ENCODE measurements at regions not wholly inside any gene's neighbourhood (a gene's known extent, or its start where the extent isn't known, plus 50 kb on each side); places are given as distances from the start of the nearest gene placed in this dataset.

DNA sequence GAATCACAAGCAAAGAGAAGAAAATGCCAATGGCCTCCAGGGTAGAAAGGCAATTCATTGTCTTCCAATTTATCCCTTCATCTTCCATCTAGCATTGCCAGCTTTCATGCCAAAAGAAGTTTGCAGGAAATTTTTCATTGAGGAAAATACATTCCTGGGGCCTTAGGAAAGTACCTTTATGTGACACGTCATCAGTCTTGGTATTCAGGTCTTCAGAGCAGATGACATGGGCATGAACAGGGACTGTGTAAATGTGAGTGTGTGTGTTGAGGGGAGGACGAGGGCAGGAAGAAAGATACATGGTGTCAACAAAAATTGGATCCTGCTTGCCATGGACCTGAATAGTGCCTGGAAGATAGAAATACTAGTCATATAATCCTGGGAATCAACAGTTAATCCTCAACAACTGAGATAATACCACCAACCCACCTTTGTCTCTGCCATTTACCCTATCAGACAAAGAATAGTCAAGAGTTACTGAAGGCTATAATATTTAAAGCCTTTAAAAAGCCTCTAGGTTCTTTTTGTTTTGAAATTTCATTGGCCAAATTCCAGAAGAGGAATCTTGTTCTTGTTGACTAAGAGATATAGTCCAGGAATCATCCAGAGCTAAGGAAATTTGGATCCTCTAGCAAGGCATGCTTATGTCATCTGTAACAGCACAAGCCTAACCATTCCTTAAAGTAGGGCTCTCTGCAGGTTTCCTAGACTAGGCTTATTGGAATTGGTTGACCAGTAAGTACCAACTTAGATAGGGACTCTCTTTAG is 405.8 kb upstream of the SASH1 start:
- H3K36me3 ChIP-seq (ENCODE audit: control insufficient read depth, insufficient read depth, low read length) = no peaks in the 10 kb centered on the region
- no peaks in the 10 kb centered on the region for H3K27me3 ChIP-seq (ENCODE audit: control insufficient read depth, insufficient read depth, low read length)
- H3K27ac ChIP-seq (ENCODE audit: low read depth, low read length) = no peak overlapping the region
- no peak overlapping the region for H3K4me3 ChIP-seq (ENCODE audit: low read depth, low read length)
- H3K9me3 ChIP-seq (ENCODE audit: control insufficient read depth, insufficient read depth, low read length) = no peaks in the 10 kb centered on the region
- H3K4me1 ChIP-seq (ENCODE audit: control insufficient read depth, insufficient read depth, low read length) = peaks cover 6% of the 10 kb centered on the region; the same call in 1 of the 2 replicates
- no peak overlapping the region for H3K9ac ChIP-seq (ENCODE audit: low read depth, low read length)

GRCh38 chr6:147941143-147941542 is 401.5 kb upstream of the SASH1 start:
- H3K4me1 ChIP-seq (ENCODE audit: control insufficient read depth, insufficient read depth, low read length) = peaks cover 6% of the 10 kb centered on the region; the same call in 1 of the 2 replicates
- peaks cover 29% of the 10 kb centered on the region for H3K9me3 ChIP-seq (ENCODE audit: control insufficient read depth, insufficient read depth, low read length)
- no peaks in the 10 kb centered on the region for H3K27me3 ChIP-seq (ENCODE audit: control insufficient read depth, insufficient read depth, low read length)
- H3K9ac ChIP-seq (ENCODE audit: low read depth, low read length) = no peak overlapping the region
- H3K36me3 ChIP-seq (ENCODE audit: control insufficient read depth, insufficient read depth, low read length) = no peaks in the 10 kb centered on the region
- H3K4me3 ChIP-seq (ENCODE audit: low read depth, low read length) = no peak overlapping the region
- no peak overlapping the region for H3K27ac ChIP-seq (ENCODE audit: low read depth, low read length)

- Histone ChIP-seq H3K4me3 (ENCODE audit: low read depth, low read length) (no peak overlapping the region), H3K4me1 (ENCODE audit: control insufficient read depth, insufficient read depth, low read length) (peaks cover 6% of the 10 kb centered on the region; the same call in 1 of the 2 replicates), H3K27ac (ENCODE audit: low read depth, low read length) (no peak overlapping the region), H3K36me3 (ENCODE audit: control insufficient read depth, insufficient read depth, low read length) (no peaks in the 10 kb centered on the region), H3K9me3 (ENCODE audit: control insufficient read depth, insufficient read depth, low read length) (peaks cover 33% of the 10 kb centered on the region), H3K9ac (ENCODE audit: low read depth, low read length) (no peak overlapping the region), H3K27me3 (ENCODE audit: control insufficient read depth, insufficient read depth, low read length) (no peaks in the 10 kb centered on the region)
Observed at GRCh38 chr6:147942363-147942762, 400.3 kb upstream of the SASH1 start.

GRCh38 chr6:147944122-147944521 is 398.5 kb upstream of the SASH1 start:
- H3K9me3 ChIP-seq (ENCODE audit: control insufficient read depth, insufficient read depth, low read length) = peaks cover 33% of the 10 kb centered on the region
- H3K36me3 ChIP-seq (ENCODE audit: control insufficient read depth, insufficient read depth, low read length) = no peaks in the 10 kb centered on the region
- H3K27me3 ChIP-seq (ENCODE audit: control insufficient read depth, insufficient read depth, low read length) = no peaks in the 10 kb centered on the region
- peaks cover 6% of the 10 kb centered on the region; the same call in 1 of the 2 replicates for H3K4me1 ChIP-seq (ENCODE audit: control insufficient read depth, insufficient read depth, low read length)
- H3K27ac ChIP-seq (ENCODE audit: low read depth, low read length) = no peak overlapping the region
- no peak overlapping the region for H3K9ac ChIP-seq (ENCODE audit: low read depth, low read length)
- H3K4me3 ChIP-seq (ENCODE audit: low read depth, low read length) = no peak overlapping the region

GRCh38 chr6:147947521-147947920 is 395.1 kb upstream of the SASH1 start:
- H3K27me3 ChIP-seq (ENCODE audit: control insufficient read depth, insufficient read depth, low read length) = no peaks in the 10 kb centered on the region
- no peaks in the 10 kb centered on the region for H3K36me3 ChIP-seq (ENCODE audit: control insufficient read depth, insufficient read depth, low read length)
- peaks cover 33% of the 10 kb centered on the region for H3K9me3 ChIP-seq (ENCODE audit: control insufficient read depth, insufficient read depth, low read length)
- no peak overlapping the region for H3K27ac ChIP-seq (ENCODE audit: low read depth, low read length)
- H3K9ac ChIP-seq (ENCODE audit: low read depth, low read length) = no peak overlapping the region
- H3K4me1 ChIP-seq (ENCODE audit: control insufficient read depth, insufficient read depth, low read length) = no peaks in the 10 kb centered on the region
- H3K4me3 ChIP-seq (ENCODE audit: low read depth, low read length) = no peak overlapping the region

GRCh38 chr6:147949981-147950622 is 392.5 kb upstream of the SASH1 start:
- Histone ChIP-seq H3K27me3 (ENCODE audit: control insufficient read depth, insufficient read depth, low read length) (no peaks in the 10 kb centered on the region), H3K36me3 (ENCODE audit: control insufficient read depth, insufficient read depth, low read length) (no peaks in the 10 kb centered on the region), H3K27ac (ENCODE audit: low read depth, low read length) (no peak overlapping the region), H3K4me1 (ENCODE audit: control insufficient read depth, insufficient read depth, low read length) (no peaks in the 10 kb centered on the region), H3K9ac (ENCODE audit: low read depth, low read length) (no peak overlapping the region), H3K9me3 (ENCODE audit: control insufficient read depth, insufficient read depth, low read length) (peaks cover 13% of the 10 kb centered on the region), H3K4me3 (ENCODE audit: low read depth, low read length) (no peak overlapping the region)

- H3K4me3 ChIP-seq (ENCODE audit: low read depth, low read length) = no peak overlapping the region
- no peaks in the 10 kb centered on the region for H3K4me1 ChIP-seq (ENCODE audit: control insufficient read depth, insufficient read depth, low read length)
- H3K27ac ChIP-seq (ENCODE audit: low read depth, low read length) = no peak overlapping the region
Observed at GRCh38 chr6:147950623-147950987, 392.0 kb upstream of the SASH1 start.

GRCh38 chr6:147951726-147952125 is 390.9 kb upstream of the SASH1 start:
- Histone ChIP-seq H3K4me3 (ENCODE audit: low read depth, low read length) (no peak overlapping the region), H3K36me3 (ENCODE audit: control insufficient read depth, insufficient read depth, low read length) (no peaks in the 10 kb centered on the region), H3K4me1 (ENCODE audit: control insufficient read depth, insufficient read depth, low read length) (no peaks in the 10 kb centered on the region), H3K27ac (ENCODE audit: low read depth, low read length) (no peak overlapping the region), H3K9ac (ENCODE audit: low read depth, low read length) (no peak overlapping the region), H3K27me3 (ENCODE audit: control insufficient read depth, insufficient read depth, low read length) (no peaks in the 10 kb centered on the region), H3K9me3 (ENCODE audit: control insufficient read depth, insufficient read depth, low read length) (0 out of 2 replicates have a peak, but pooled peaks cover 4% of the 10 kb centered on the region)

More at GRCh38 chr6:147950623-147950987, 392.0 kb upstream of the SASH1 start:
- Histone ChIP-seq H3K36me3 (ENCODE audit: control insufficient read depth, insufficient read depth, low read length) (no peaks in the 10 kb centered on the region), H3K9ac (ENCODE audit: low read depth, low read length) (no peak overlapping the region), H3K27me3 (ENCODE audit: control insufficient read depth, insufficient read depth, low read length) (no peaks in the 10 kb centered on the region), H3K9me3 (ENCODE audit: control insufficient read depth, insufficient read depth, low read length) (peaks cover 8% of the 10 kb centered on the region)

GRCh38 chr6:147954938-147955337 is 387.7 kb upstream of the SASH1 start:
- Histone ChIP-seq H3K36me3 (ENCODE audit: control insufficient read depth, insufficient read depth, low read length) (no peaks in the 10 kb centered on the region), H3K9ac (ENCODE audit: low read depth, low read length) (no peak overlapping the region), H3K27ac (ENCODE audit: low read depth, low read length) (no peak overlapping the region), H3K9me3 (ENCODE audit: control insufficient read depth, insufficient read depth, low read length) (no peaks in the 10 kb centered on the region), H3K4me1 (ENCODE audit: control insufficient read depth, insufficient read depth, low read length) (no peaks in the 10 kb centered on the region), H3K27me3 (ENCODE audit: control insufficient read depth, insufficient read depth, low read length) (no peaks in the 10 kb centered on the region), H3K4me3 (ENCODE audit: low read depth, low read length) (no peak overlapping the region)

- H3K27ac ChIP-seq (ENCODE audit: low read depth, low read length) = no peak overlapping the region
- H3K4me1 ChIP-seq (ENCODE audit: control insufficient read depth, insufficient read depth, low read length) = no peaks in the 10 kb centered on the region
- no peaks in the 10 kb centered on the region for H3K36me3 ChIP-seq (ENCODE audit: control insufficient read depth, insufficient read depth, low read length)
- H3K27me3 ChIP-seq (ENCODE audit: control insufficient read depth, insufficient read depth, low read length) = no peaks in the 10 kb centered on the region
- no peaks in the 10 kb centered on the region for H3K9me3 ChIP-seq (ENCODE audit: control insufficient read depth, insufficient read depth, low read length)
- H3K9ac ChIP-seq (ENCODE audit: low read depth, low read length) = no peak overlapping the region
- no peak overlapping the region for H3K4me3 ChIP-seq (ENCODE audit: low read depth, low read length)
Observed at GRCh38 chr6:147958683-147959082, 384.0 kb upstream of the SASH1 start.

DNA sequence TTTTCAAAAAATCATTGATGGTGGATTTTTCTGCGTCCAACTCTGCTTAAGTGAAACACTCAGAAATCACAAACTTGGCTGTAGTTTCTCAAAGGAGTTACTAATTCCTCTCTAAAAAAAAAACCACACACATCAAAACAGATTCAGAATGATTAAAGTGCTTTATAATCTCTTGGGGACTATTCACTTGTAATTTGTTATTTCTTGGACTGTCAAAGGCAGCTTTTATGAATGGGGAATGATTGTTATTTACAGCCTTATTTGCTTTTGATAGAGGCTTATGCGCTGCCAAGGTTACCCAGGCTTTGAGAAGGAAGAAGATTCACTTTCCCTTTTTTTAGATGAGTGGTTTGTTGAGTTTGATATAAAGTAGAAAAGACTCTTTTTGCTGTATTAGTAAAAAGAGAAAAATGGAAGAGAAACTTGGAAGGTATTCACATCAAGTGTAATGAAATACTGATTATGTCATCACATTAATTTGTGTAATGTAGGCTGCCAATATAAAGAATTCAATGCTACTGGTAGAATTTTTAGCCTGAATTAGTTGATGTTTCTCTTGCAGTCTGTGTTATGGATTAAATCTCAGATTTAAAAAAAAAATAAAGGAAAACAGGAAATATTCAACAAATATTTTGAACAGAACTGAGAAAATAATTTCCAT is 381.0 kb upstream of the SASH1 start:
- Histone ChIP-seq H3K4me3 (ENCODE audit: low read depth, low read length) (no peak overlapping the region), H3K36me3 (ENCODE audit: control insufficient read depth, insufficient read depth, low read length) (no peaks in the 10 kb centered on the region), H3K9ac (ENCODE audit: low read depth, low read length) (no peak overlapping the region)

More for the DNA sequence above, 381.0 kb upstream of the SASH1 start:
- H3K9me3 ChIP-seq (ENCODE audit: control insufficient read depth, insufficient read depth, low read length) = no peaks in the 10 kb centered on the region
- no peaks in the 10 kb centered on the region for H3K27me3 ChIP-seq (ENCODE audit: control insufficient read depth, insufficient read depth, low read length)
- no peak overlapping the region for H3K27ac ChIP-seq (ENCODE audit: low read depth, low read length)
- H3K4me1 ChIP-seq (ENCODE audit: control insufficient read depth, insufficient read depth, low read length) = no peaks in the 10 kb centered on the region
